GM23338 (cell line): ENCODE measurements at regions not wholly inside any gene's neighbourhood (a gene's known extent, or its start where the extent isn't known, plus 50 kb on each side); places are given as distances from the start of the nearest gene placed in this dataset.

Experiments
- ATAC-seq: fragments of 200-7000 bp; cut with Tn5 transposase; 3 replicates; pipeline ENCODE4 v1.9.1; 2020
- DNase-seq: peaks from one replicate; pipeline ENCODE4 v3.0.0-alpha.2; 2015; ENCODE audit warnings: low spot score
- H2AFZ ChIP-seq: fragments of 200-600 bp; sonication (generic); 2 replicates; pipeline ENCODE4 v1.8.0; 2016; ENCODE audit warnings: antibody characterized with exemption, mild to moderate bottlenecking, moderate library complexity
- H3F3A ChIP-seq: fragments of 200-600 bp; sonication (generic); replicated peaks from 2 replicates; pipeline ENCODE4 v1.8.0; 2017; ENCODE audit warnings: antibody characterized with exemption, mixed run types, low read depth
- H3K27ac ChIP-seq: fragments of 200-600 bp; sonication (generic); 2 replicates; pipeline ENCODE4 v1.6.1; 2016; ENCODE audit warnings: low read depth
- H3K27me3 ChIP-seq: fragments of 200-600 bp; sonication (generic); 2 replicates; pipeline ENCODE4 v1.8.0; 2016; ENCODE audit warnings: mild to moderate bottlenecking, mixed run types, moderate library complexity; ENCODE audit not compliant: insufficient read depth
- H3K36me3 ChIP-seq: fragments of 200-600 bp; sonication (generic); 2 replicates; pipeline ENCODE4 v1.8.0; 2016; ENCODE audit warnings: mild to moderate bottlenecking; ENCODE audit not compliant: insufficient read depth
- H3K4me1 ChIP-seq: fragments of 200-600 bp; sonication (generic); 2 replicates; pipeline ENCODE4 v1.8.0; 2016; ENCODE audit warnings: mild to moderate bottlenecking, moderate library complexity; ENCODE audit not compliant: insufficient read depth
- H3K4me2 ChIP-seq: fragments of 200-600 bp; sonication (generic); 2 replicates; pipeline ENCODE4 v1.7.1; 2017; ENCODE audit warnings: mixed run types
- H3K4me3 ChIP-seq: fragments of 200-600 bp; sonication (generic); 2 replicates; pipeline ENCODE4 v1.6.1; 2016; ENCODE audit warnings: mixed run types
- H3K79me2 ChIP-seq: fragments of 200-600 bp; sonication (generic); replicated peaks from 2 replicates; pipeline ENCODE4 v1.8.0; 2017; ENCODE audit warnings: mild to moderate bottlenecking; ENCODE audit not compliant: insufficient read depth
- H3K9me2 ChIP-seq: fragments of 200-600 bp; sonication (generic); 2 replicates; pipeline ENCODE4 v1.8.0; 2017; ENCODE audit not compliant: insufficient read depth
- H4K20me1 ChIP-seq: fragments of 200-600 bp; sonication (generic); replicated peaks from 2 replicates; pipeline ENCODE4 v1.8.0; 2017; ENCODE audit warnings: mild to moderate bottlenecking; ENCODE audit not compliant: insufficient read depth
- H3K27ac Mint-ChIP-seq: 2 replicates; pipeline ENCODE4 v1.8.0; 2020; ENCODE audit warnings: inconsistent platforms, mild to moderate bottlenecking, moderate library complexity, mixed read lengths
- H3K27me3 Mint-ChIP-seq: 3 replicates; pipeline ENCODE4 v1.8.0; 2022; ENCODE audit warnings: low read depth, mild to moderate bottlenecking, moderate library complexity, mixed read lengths, inconsistent platforms; ENCODE audit not compliant: insufficient read depth, poor library complexity
- H3K36me3 Mint-ChIP-seq: 3 replicates; pipeline ENCODE4 v1.8.0; 2021; ENCODE audit warnings: low read depth, mild to moderate bottlenecking, inconsistent platforms, moderate library complexity, mixed read lengths
- H3K4me1 Mint-ChIP-seq: 3 replicates; pipeline ENCODE4 v1.8.0; 2020; ENCODE audit warnings: mild to moderate bottlenecking, inconsistent platforms, mixed read lengths
- H3K4me3 Mint-ChIP-seq: 3 replicates; pipeline ENCODE4 v1.8.0; 2021; ENCODE audit warnings: moderate library complexity, mild to moderate bottlenecking, inconsistent platforms, mixed read lengths
- H3K9me3 Mint-ChIP-seq: 3 replicates; pipeline ENCODE4 v1.8.0; 2020; ENCODE audit warnings: moderate library complexity, mild to moderate bottlenecking, inconsistent platforms, mixed read lengths
- CREB1 ChIP-seq: fragments of 250-450 bp; sonication (Bioruptor Pico); IDR thresholded peaks from 2 replicates; pipeline ENCODE4 v1.5.0; 2020; ENCODE audit warnings: low read depth, mild to moderate bottlenecking, moderate library complexity
- EZH2 ChIP-seq: fragments of 200-600 bp; sonication (generic); IDR thresholded peaks from one replicate; pipeline ENCODE4 v1.8.0; 2017; ENCODE audit warnings: antibody characterized with exemption, mild to moderate bottlenecking, low read depth; ENCODE audit not compliant: unreplicated experiment
- JUNB ChIP-seq: IDR thresholded peaks from one replicate; pipeline ENCODE4 v1.6.1; 2016; ENCODE audit warnings: antibody characterized with exemption; ENCODE audit not compliant: unreplicated experiment
- NANOG ChIP-seq: IDR thresholded peaks from 2 replicates; pipeline ENCODE4 v1.6.1; 2016; ENCODE audit warnings: antibody characterized with exemption, borderline replicate concordance
- POLR2AphosphoS5 ChIP-seq: IDR thresholded peaks from 2 replicates; pipeline ENCODE4 v1.6.1; 2016; ENCODE audit warnings: antibody characterized with exemption, low read depth
- STAT1 ChIP-seq: IDR thresholded peaks from one replicate; pipeline ENCODE4 v1.6.1; 2016; ENCODE audit warnings: antibody characterized with exemption; ENCODE audit not compliant: unreplicated experiment
- ZNF331 ChIP-seq: fragments of 250-450 bp; sonication (Bioruptor Pico); IDR thresholded peaks from 2 replicates; pipeline ENCODE4 v1.5.0; 2020; ENCODE audit warnings: low read depth, mild to moderate bottlenecking, moderate library complexity
- TF ChIP-seq, protein P1 (sequence below), 2 experiments: fragments of 200-600 bp in 1 of 2; sonication (generic) in 1 of 2; conservative IDR thresholded peaks; 2 replicates each; pipeline versions ENCODE4 v1.5.1 to v1.6.1; 2016 to 2017; ENCODE audit warnings: antibody characterized with exemption in 2 of 2, low read depth in 2 of 2, mild to moderate bottlenecking in 2 of 2, moderate library complexity in 1 of 2
- TF ChIP-seq, protein P2 (sequence below): IDR thresholded peaks from one replicate; pipeline ENCODE4 v1.6.1; 2018; ENCODE audit warnings: antibody characterized with exemption; ENCODE audit not compliant: unreplicated experiment
- TF ChIP-seq, protein P3 (sequence below): IDR thresholded peaks from 2 replicates; pipeline ENCODE4 v1.6.1; 2016; ENCODE audit warnings: antibody characterized with exemption
- TF ChIP-seq, protein P4 (sequence below): fragments of 250-450 bp; sonication (Bioruptor Pico); IDR thresholded peaks from 2 replicates; pipeline ENCODE4 v1.5.0; 2020; ENCODE audit warnings: mild to moderate bottlenecking, moderate library complexity

DNA sequence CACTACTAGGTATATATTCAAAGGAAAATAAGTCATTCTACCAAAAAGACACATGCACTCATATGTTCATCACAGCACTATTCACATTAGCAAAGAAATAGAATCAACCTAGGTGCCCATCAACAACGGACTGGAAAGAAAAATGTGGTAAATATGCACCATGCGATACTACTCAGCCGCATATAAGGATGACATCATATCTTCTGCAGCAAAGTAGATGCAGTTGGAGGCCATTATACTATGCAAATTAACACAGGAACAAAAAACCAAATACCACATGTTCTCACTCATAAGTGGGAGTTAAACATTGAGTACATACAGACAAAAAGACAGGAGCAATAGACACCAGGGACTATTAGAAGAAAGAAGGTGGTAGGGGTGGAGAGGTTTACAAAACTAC lies 412.1 kb upstream of the CWC22 start (continued):
- TF ChIP-seq EZH2 (no peak), STAT1 (no peak), NANOG (no peak), ZNF331 (no peak), CREB1 (no peak)
- TF ChIP-seq, protein P1, sequence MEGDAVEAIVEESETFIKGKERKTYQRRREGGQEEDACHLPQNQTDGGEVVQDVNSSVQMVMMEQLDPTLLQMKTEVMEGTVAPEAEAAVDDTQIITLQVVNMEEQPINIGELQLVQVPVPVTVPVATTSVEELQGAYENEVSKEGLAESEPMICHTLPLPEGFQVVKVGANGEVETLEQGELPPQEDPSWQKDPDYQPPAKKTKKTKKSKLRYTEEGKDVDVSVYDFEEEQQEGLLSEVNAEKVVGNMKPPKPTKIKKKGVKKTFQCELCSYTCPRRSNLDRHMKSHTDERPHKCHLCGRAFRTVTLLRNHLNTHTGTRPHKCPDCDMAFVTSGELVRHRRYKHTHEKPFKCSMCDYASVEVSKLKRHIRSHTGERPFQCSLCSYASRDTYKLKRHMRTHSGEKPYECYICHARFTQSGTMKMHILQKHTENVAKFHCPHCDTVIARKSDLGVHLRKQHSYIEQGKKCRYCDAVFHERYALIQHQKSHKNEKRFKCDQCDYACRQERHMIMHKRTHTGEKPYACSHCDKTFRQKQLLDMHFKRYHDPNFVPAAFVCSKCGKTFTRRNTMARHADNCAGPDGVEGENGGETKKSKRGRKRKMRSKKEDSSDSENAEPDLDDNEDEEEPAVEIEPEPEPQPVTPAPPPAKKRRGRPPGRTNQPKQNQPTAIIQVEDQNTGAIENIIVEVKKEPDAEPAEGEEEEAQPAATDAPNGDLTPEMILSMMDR (conservative IDR thresholded peaks at IDR 0.05; ENCODE audit: low read depth in 2 of 2) = no peak
- TF ChIP-seq, protein P2, sequence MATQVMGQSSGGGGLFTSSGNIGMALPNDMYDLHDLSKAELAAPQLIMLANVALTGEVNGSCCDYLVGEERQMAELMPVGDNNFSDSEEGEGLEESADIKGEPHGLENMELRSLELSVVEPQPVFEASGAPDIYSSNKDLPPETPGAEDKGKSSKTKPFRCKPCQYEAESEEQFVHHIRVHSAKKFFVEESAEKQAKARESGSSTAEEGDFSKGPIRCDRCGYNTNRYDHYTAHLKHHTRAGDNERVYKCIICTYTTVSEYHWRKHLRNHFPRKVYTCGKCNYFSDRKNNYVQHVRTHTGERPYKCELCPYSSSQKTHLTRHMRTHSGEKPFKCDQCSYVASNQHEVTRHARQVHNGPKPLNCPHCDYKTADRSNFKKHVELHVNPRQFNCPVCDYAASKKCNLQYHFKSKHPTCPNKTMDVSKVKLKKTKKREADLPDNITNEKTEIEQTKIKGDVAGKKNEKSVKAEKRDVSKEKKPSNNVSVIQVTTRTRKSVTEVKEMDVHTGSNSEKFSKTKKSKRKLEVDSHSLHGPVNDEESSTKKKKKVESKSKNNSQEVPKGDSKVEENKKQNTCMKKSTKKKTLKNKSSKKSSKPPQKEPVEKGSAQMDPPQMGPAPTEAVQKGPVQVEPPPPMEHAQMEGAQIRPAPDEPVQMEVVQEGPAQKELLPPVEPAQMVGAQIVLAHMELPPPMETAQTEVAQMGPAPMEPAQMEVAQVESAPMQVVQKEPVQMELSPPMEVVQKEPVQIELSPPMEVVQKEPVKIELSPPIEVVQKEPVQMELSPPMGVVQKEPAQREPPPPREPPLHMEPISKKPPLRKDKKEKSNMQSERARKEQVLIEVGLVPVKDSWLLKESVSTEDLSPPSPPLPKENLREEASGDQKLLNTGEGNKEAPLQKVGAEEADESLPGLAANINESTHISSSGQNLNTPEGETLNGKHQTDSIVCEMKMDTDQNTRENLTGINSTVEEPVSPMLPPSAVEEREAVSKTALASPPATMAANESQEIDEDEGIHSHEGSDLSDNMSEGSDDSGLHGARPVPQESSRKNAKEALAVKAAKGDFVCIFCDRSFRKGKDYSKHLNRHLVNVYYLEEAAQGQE = no peak
- TF ChIP-seq, protein P3, sequence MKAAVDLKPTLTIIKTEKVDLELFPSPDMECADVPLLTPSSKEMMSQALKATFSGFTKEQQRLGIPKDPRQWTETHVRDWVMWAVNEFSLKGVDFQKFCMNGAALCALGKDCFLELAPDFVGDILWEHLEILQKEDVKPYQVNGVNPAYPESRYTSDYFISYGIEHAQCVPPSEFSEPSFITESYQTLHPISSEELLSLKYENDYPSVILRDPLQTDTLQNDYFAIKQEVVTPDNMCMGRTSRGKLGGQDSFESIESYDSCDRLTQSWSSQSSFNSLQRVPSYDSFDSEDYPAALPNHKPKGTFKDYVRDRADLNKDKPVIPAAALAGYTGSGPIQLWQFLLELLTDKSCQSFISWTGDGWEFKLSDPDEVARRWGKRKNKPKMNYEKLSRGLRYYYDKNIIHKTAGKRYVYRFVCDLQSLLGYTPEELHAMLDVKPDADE = no peak

DNA sequence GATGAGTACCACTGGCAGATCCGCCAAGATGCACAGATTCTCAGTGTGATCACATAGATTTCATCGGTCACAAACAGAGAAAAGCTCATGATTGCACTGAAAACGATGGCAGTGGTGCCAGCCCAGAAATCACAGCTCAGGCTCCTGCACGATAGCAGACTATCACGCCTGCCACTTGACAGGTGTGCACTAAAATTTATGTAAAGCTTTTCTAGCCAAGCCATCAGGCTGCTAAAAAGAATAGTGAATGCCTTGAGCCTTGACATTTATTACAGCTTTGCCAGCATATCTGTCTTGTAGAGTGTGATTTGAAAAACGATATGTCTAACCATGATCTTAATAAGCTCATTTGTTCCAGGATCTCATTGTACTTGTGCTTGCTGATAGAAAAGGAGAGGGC lies 409.5 kb upstream of the CWC22 start:
- Mint-ChIP-seq H3K27ac (no peak overlapping the region), H3K36me3 (peaks cover 5% of the 10 kb centered on the region; the same call in 2 of the 3 replicates), H3K4me3 (no peak overlapping the region), H3K9me3 (peaks cover 3% of the 10 kb centered on the region; the same call in 1 of the 3 replicates), H3K27me3 (peaks cover 2% of the 10 kb centered on the region), H3K4me1 (no peaks in the 10 kb centered on the region; the same call in 2 of the 3 replicates)
- Histone ChIP-seq H4K20me1 (no peaks in the 10 kb centered on the region), H3K4me2 (no peak overlapping the region), H3K4me3 (no peak overlapping the region), H3K27me3 (no peaks in the 10 kb centered on the region), H3K9me2 (no peaks in the 10 kb centered on the region), H3K27ac (no peak overlapping the region), H3K4me1 (peaks cover 4% of the 10 kb centered on the region; the same call in 1 of the 2 replicates), H3K36me3 (0 out of 2 replicates have a peak, but pooled peaks cover 2% of the 10 kb centered on the region), H3K79me2 (no peaks in the 10 kb centered on the region), H2AFZ (no peak overlapping the region), H3F3A (no peaks in the 10 kb centered on the region)
- ATAC-seq (no peak), DNase-seq (no peak)
- TF ChIP-seq POLR2AphosphoS5 (no peak), ZNF331 (no peak), EZH2 (no peak), STAT1 (no peak), NANOG (no peak), JUNB (no peak)
- TF ChIP-seq, protein P4, sequence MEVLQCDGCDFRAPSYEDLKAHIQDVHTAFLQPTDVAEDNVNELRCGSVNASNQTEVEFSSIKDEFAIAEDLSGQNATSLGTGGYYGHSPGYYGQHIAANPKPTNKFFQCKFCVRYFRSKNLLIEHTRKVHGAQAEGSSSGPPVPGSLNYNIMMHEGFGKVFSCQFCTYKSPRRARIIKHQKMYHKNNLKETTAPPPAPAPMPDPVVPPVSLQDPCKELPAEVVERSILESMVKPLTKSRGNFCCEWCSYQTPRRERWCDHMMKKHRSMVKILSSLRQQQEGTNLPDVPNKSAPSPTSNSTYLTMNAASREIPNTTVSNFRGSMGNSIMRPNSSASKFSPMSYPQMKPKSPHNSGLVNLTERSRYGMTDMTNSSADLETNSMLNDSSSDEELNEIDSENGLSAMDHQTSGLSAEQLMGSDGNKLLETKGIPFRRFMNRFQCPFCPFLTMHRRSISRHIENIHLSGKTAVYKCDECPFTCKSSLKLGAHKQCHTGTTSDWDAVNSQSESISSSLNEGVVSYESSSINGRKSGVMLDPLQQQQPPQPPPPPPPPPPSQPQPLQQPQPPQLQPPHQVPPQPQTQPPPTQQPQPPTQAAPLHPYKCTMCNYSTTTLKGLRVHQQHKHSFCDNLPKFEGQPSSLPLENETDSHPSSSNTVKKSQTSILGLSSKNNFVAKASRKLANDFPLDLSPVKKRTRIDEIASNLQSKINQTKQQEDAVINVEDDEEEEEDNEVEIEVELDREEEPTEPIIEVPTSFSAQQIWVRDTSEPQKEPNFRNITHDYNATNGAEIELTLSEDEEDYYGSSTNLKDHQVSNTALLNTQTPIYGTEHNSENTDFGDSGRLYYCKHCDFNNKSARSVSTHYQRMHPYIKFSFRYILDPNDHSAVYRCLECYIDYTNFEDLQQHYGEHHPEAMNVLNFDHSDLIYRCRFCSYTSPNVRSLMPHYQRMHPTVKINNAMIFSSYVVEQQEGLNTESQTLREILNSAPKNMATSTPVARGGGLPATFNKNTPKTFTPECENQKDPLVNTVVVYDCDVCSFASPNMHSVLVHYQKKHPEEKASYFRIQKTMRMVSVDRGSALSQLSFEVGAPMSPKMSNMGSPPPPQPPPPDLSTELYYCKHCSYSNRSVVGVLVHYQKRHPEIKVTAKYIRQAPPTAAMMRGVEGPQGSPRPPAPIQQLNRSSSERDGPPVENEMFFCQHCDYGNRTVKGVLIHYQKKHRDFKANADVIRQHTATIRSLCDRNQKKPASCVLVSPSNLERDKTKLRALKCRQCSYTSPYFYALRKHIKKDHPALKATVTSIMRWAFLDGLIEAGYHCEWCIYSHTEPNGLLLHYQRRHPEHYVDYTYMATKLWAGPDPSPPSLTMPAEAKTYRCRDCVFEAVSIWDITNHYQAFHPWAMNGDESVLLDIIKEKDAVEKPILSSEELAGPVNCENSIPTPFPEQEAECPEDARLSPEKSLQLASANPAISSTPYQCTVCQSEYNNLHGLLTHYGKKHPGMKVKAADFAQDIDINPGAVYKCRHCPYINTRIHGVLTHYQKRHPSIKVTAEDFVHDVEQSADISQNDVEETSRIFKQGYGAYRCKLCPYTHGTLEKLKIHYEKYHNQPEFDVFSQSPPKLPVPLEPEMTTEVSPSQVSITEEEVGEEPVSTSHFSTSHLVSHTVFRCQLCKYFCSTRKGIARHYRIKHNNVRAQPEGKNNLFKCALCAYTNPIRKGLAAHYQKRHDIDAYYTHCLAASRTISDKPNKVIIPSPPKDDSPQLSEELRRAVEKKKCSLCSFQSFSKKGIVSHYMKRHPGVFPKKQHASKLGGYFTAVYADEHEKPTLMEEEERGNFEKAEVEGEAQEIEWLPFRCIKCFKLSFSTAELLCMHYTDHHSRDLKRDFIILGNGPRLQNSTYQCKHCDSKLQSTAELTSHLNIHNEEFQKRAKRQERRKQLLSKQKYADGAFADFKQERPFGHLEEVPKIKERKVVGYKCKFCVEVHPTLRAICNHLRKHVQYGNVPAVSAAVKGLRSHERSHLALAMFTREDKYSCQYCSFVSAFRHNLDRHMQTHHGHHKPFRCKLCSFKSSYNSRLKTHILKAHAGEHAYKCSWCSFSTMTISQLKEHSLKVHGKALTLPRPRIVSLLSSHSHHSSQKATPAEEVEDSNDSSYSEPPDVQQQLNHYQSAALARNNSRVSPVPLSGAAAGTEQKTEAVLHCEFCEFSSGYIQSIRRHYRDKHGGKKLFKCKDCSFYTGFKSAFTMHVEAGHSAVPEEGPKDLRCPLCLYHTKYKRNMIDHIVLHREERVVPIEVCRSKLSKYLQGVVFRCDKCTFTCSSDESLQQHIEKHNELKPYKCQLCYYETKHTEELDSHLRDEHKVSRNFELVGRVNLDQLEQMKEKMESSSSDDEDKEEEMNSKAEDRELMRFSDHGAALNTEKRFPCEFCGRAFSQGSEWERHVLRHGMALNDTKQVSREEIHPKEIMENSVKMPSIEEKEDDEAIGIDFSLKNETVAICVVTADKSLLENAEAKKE (CRISPR knock-in tag) = no peak
- TF ChIP-seq, protein P3 = no peak
